H4 (cell line): ENCODE measurements at regions not wholly inside any gene's neighbourhood (a gene's known extent, or its start where the extent isn't known, plus 50 kb on each side); places are given as distances from the start of the nearest gene placed in this dataset.

Experiments
- DNase-seq: peaks from one replicate; pipeline ENCODE4 v3.0.0-alpha.2; 2015; ENCODE audit warnings: low spot score

DNA sequence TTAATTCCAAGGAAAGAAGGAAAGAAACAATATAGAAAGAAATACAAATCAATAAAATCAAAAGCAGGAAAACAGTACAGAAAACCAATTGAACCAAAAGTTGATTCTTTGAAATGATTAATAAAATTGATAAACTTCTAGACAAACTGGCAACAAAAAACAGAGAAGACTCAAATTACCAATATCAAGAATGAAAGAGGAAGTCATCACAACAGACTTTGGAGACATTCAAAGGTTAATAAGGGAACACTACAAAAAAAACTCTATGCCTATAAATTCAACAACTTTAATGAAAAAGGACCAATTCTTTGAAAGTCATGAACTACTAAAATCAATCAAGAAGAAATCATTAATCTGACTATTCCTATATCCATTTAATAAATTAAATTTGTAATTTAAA, 329.3 kb upstream of the NR5A2 start:
- no peak for DNase-seq

DNA sequence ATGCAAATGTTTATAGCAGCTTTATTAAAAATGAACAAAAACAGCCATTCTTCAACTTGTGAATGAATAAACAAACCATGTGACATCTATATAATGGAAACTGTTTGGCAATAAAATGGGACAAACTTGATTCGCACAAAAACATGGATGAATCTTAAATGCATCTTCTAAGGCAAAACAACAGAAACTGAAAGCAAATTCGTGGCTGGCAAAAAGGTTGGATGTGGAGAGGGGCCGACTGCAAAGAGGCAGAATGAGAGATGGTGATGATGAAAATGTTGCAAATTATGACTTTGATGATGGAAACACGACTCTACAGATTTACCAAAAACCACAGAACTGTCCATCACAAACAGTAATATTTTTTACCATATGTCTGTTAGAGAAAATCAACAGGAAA, 327.0 kb upstream of the NR5A2 start:
- peak; percentile 36 for DNase-seq

DNA sequence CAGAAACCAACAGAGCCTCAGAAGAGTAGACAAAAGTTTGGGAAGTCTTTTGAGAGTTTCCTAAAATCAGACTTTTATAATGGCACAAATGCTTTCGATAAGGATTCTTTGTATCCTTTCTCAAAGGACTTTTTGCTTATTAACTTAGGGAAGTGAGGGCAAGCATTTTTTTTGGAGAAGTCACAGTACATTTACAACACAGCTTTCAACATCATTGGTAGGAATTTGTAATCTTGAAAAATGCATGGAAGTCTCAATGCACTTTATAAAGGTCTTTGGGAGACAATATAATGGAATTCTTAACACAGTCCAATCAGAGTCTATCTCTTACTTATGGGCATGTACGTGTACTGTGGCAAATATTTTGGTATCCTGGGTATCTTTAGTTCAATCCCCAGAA, 325.8 kb upstream of the NR5A2 start:
- no peak for DNase-seq

DNA sequence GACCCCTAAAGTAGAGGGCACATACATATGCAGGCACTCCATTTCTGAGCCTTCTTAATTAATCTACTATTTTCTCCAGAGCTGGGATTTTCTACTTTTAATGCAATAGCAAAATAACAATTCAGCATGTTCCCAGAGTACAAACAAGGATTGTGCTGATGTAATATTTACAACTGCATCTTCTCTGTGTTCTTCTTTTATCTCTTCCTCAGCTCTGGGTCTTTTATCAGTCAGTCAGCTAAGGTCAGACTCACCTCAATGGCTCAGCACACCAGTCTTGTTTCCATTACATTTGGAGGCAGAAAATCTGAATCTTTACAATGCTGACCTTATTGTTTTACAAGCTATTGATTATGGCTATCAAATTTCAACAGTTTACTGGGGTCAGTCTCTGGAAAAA, 323.3 kb upstream of the NR5A2 start:
- no peak for DNase-seq

DNA sequence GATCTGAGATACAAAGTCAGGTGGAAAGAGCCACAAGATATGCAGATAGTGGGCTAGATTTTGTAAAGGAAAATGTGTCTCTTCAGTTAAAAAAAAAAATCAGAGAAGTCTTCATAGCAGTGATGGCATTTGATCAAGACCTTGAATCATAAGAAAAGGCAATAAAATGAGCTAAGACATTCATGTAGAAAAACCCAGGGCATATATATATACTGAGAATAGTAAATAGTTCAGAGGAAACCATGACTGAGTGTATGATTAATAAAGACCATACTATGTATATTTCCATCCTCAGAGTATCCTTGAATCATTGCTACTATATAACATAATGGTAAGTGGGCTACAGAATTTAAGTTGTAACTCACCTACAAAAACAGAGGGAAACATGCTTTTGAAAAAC, 321.7 kb upstream of the NR5A2 start:
- DNase-seq: no peak

DNA sequence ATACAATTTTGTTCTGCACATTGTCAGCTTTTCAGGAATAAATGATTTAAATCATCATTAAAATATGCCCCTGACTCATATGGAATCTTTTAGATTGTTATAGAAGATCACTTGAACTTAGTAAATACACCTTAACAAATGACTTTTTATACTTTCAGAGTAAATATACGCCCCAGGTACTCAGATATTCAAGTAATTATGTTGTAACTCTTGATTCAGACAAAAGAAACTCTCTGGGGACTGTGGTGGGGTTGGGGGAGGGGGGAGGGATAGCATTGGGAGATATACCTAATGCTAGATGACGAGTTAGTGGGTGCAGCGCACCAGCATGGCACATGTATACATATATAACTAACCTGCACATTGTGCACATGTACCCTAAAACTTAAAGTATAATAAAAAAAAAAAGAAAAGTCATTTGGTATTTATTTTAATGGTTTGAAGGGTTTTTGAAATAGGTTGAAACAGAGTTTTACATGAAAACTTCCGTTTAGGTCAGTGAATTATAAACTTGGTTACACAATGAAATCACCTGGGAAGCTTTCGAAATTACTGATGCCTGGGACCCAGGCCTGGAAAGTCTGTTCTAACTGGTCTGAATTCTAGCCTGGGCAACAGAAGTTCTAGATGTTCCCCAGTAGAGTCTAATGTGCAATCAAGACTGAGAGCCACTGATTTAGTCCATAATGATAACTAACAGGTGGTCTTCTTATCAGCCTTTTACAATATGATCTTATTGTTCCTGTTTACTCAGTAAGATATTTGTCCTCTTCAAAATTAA, 320.5 kb upstream of the NR5A2 start:
- no peak for DNase-seq

DNA sequence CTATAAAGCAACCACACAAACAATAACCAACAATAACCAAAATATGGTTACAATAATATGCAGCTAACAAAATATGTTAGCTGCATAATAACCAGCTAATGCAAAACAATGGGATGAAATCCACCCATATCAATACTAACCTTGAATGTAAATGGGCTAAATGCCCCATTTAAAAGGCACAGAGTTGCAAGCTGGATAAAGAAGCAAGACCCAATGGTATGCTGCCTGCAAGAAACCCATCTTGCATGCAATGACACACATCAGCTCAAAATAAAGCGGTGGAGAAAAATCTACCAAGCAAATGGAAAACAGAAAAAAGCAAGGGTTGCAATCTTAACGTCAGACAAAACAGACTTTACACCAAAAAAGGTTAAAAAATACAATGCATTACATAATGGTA, 316.5 kb upstream of the NR5A2 start:
- DNase-seq: no peak

DNA sequence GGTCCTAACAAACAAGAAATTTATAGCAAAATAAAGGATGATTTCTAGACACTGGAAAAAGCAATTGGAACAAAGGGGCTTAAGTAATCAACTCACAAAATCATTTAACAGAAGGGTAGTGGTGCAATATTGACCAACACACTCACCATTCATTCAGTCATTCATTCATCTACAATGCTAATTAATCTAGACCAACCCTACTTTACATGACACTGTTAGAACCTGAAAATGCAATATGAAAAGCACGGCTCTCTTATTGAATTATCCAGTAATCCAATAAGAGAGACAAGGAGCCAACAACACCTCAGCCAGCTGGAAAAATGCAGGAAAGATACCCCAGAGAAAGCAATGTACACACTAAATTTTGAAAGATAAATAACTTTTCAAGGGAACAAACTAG, 310.8 kb upstream of the NR5A2 start:
- no peak for DNase-seq

DNA sequence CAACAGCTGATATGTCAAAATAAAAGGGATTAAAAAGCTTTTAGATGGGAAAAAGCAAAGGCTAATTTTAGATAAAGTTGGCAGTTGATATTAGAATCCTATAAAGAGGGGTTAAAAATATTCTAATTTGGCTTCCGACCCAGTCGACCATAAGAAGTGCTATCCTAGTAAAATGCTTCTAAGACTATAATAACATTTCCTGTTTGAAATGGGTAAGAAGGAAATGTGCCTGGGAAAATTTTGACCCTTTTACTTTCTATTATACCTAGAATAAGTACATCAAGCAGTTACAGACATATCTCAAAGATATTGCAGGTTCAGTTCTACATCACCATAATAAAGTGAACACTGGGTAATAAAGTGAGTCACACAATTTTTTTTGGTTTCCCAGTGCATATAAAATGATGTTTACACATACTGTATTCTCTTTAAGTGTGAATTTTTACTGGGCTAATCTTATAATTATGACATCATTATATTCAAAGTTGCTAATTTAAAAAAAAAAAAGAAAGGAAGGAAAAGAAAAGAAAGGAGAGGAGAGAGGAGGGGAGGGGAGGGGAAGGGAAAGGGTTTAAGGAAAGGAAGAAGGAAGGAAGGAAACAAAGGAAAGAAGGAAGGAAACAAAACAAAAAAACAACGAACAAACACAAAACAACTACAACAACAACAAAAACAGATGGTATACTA, 308.2 kb upstream of the NR5A2 start:
- DNase-seq: no peak

DNA sequence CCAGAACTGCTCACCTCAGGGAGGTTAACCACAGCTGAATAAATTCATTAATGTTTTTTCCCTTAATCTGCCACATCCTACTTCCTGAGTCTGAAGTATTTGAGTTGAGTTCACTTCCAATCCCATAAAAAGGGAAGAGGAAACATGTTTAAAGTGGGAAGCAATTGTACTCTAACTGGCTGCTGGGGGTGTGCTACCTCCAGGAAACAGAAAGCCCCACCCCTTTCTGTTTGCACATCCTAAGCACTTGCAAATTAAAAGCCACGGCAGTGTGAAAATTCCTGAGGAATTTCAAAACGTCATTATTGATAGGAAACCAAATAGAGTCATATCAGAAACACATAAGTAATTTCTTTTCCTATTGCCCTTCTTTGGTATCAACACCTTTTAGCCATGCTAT, 307.0 kb upstream of the NR5A2 start:
- no peak for DNase-seq

DNA sequence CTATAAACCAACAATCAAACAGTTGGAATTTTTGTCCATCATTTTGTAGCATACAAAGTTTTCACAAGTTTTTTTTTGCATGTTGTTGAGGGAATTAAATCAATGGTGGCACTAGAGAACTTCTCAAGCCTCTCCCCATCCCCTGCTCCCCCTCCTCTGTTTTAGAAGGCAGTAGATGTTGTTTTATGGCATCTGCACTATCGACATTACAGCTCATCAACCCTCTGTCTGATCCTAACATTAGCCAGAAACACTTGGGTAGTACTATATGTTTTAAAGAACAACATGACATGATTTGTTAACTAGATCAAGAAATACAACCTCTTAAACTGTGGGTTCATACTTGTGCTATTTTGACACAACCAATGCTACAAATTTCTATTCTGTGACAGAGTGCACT, 306.5 kb upstream of the NR5A2 start:
- DNase-seq: no peak

DNA sequence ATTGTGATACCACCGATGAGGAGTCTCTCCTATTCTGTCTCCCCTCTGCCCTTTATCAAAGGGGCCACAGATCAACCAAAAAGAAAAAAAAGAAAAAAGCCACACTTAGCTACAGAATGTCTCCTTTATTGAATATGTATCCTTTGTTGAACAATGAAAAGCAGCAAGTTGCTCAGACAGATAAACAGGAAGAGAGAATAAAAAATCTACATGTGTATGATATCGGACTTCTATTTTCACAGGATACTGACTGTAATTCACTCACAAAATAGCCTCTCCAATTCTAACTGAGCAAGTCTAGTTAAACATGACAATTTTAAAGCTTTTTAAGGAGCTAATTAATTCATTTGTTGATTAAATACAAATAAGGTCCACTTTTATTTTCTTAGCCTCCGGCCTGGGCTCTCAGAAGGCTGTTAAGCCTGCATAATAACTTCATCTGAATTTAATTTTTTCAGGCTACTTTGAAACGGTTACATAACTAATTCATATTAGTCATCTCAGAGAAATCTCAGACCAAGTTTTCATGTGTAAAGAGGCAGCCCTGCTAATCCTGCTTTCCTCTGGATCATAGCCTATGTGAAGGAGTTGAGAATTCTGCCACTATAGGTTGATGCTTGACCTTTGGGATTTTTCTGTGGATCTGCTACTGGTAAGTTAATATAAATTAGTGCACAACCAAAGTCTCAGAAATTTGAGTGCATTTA, 304.1 kb upstream of the NR5A2 start:
- DNase-seq: no peak

DNA sequence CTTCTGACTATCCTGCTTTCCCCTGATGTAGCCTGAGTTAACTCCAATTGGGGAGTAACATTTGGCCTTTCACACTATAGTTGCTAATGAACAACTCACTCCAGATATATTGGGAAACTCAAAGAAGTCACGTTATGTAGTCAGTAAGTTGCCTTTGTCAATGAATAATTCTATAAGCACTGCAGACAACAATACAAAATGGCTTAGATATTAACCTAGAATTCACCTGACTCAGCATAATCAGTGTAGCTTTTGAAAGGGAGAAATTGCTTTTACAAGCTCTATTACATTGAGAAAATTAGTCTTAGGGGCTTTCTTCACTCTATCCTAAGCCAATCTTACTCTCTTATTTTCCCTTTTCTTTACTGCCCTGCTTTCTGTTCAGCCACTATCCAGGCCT, 303.5 kb upstream of the NR5A2 start:
- no peak for DNase-seq

DNA sequence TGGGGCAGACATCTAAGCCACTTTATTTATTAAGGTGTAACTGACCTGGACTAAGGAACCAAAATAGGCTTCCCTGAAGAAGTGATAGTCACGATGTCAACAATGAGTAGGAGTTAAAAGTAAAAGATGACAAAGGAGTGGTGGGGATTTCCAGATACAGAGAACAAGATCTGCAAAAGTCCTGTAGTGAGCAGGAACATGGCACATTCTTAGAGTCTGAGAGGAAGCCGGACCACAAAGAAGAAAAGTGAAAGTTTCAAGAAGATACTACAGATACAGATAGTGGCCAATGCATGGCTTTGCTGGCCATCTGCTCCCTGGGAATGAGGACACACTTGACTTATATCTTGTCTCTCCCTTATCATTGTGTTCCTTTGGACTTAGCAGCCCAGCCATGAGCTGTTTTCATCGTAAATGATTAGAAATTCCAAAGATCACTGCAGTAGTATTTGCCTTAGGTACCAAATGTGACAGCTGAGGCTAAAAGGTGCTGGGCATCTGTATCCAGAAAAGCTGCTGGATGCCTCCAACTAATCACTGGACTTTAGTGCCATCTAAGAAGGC, 302.4 kb upstream of the NR5A2 start:
- no peak for DNase-seq

DNA sequence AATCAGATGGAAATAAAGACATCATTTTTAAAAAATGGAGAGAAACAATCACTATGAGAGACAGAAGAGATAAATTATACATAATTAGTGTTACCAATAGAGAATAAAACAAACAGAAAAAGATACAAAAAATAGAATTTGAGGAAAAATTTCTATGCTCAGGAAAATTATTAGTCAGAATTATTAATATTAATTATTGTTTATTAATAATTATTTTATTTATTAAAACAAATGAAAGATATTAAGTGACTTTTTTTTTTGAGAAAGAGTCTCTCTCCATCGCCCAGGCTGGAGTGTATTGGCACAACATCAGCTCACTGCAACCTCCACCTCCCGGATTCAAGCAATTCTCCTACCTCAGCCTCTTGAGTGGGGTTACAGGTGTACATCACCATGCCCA, 299.8 kb upstream of the NR5A2 start:
- DNase-seq: no peak

DNA sequence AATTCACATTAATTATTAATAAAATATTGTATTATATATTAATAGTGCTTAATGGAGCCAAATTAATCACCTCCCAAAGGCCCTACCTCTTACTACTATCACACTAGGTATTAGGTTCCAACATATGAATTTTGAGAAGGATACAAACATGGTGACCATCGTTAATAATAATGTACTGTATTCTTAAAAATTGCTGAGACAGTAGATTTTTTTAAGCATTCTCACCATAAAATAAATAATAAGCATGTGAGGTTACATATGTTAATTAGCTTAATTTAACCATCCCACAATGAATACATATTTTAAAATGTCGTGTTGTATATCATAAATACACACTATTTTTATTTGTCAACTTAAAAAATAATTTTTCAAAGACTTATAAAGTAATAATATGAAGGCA, 299.2 kb upstream of the NR5A2 start:
- DNase-seq: no peak

DNA sequence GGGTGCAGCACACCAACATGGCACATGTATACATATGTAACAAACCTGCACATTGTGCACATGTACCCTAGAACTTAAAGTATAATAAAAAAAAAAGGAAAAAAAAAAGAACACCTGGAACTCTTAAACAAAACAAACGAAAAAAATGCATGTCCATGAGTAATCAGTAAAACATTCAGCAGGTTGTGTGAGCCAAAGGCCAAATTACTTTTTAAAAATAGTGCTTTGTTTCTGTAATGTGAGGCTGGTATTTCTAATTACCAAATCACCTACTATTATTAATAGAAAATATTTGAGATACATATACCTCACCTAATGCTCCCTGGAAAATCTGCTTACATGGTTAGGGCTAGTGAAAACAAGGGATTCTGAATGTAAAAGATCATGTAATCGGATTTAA, 294.4 kb upstream of the NR5A2 start:
- no peak for DNase-seq

DNA sequence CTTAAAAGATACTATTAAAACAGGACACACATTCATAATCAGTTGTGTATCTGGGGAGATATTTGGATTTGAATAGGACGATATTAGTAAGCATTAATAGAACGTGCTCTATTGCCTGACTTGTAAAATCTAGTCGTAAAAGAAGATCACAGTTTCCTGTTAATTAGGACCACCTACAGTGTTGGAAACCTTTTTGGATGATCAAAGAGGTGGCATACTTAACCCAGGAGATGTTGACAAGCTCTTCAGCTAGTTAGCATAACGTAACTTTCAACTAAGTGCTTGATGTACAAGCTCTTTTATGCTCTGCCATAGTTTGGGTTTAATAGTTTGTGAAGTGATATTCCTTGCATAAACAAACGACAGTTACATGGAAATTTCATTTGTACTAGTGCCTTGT, 293.3 kb upstream of the NR5A2 start:
- DNase-seq: no peak

DNA sequence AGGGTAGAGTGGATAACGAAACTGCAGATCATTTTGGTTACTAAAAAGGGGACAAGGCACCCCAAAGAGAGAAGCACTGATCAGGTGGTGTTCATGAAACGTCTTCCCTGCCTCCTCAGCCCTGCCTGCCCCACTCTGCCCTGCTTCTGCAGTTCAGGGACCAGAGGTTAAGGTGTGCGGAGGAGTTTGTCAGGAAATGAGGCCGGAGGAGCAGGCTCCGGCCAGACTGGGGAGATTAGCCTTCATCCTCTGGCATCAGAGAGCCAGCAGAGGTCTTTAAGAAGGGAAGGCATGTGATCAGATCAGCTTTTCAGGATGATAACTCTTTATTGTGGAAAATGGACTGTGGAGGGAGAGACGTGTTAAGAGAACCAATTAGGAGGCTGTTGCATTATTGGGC, 291.9 kb upstream of the NR5A2 start:
- no peak for DNase-seq

DNA sequence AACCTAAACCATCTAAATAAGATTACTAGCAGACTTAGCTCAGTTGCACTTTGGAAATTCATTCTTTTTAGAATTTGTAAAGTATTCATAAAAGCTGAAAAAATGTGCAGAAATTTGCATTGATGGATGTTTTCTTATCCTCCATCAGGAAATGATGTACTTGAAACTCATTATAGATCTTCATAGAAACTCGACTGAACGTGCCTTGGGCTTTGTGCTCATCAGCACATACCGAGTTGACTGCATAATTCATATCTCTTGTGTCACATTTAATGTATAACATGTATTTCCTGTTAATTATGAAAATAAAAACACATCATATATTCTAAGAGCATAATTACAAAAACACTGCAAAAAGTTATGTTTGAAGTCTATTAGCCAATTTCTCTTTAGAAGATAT, 290.9 kb upstream of the NR5A2 start:
- DNase-seq: no peak

DNA sequence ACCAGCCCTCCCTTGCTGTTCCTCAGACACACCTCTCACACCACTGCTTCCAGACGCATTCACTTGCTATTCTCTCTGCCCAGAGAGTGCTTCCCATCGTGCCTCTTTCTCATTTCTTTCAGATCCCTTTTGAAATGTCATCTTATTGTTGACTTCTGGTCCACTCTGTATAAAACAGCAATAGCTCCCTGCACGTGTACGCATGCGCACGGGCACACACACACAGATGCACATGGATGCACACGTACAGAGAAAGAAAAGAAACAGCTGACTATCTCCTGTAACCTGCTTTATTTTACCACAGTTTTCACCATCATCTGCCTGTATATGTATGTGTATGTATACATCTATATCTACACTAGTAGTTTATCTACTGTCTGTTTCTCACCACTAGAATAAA, 285.9 kb upstream of the NR5A2 start:
- no peak for DNase-seq

DNA sequence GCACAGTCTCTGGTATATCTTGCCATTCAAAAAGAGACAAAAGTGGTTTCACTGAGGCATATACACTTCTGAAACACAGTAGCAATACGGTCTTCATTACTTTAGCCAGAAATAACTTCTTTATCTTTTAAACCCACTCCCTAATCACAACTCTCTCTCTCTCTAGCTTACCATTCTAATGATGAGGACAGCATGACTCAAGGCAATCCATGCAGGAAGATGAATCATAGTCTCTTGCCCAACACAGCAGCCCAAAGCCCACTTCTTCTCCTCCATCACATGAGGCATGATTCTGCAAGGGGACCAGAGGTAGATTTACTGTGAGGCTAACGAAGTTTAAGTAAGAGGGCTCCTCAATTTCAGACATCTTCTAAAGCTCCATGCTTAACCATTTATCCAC, 285.0 kb upstream of the NR5A2 start:
- DNase-seq: peak; percentile 59

DNA sequence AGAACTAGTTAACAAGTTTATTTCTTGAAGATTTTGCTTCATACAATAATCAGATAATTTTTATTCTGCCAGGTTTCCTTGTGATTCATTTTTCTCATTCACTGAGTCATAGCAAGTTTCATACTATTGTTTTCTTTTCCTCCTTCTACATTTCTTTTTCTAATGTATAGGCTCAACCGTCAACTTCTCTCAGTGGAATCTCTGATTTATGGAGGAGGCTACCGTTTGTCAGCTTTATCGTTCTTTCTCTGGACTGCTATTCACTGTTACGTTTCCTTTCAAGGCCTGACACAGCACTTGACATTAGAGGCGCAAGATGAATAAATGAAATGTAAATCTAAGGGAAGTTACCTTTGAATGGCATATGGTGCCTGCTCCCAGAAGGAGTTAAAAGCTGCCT, 284.3 kb upstream of the NR5A2 start:
- no peak for DNase-seq
